SK-N-SH (cell line): ENCODE measurements at regions not wholly inside any gene's neighbourhood (a gene's known extent, or its start where the extent isn't known, plus 50 kb on each side); places are given as distances from the start of the nearest gene placed in this dataset.

Experiments
- CTCF ChIA-PET: fragments of 300-600, 350-600 bp; formaldehyde crosslinking; extraction: SDS; loops from one replicate; lab custom pipeline; 2021; lab: Yijun Ruan, JAX
- POLR2A ChIA-PET: fragments of 350-600 bp; sonication (Branson Sonifier 250); formaldehyde crosslinking; extraction: SDS; loops from one replicate; lab custom pipeline; 2020; ENCODE audit warnings: antibody characterized with exemption, inconsistent platforms; lab: Yijun Ruan, JAX
- DNase-seq: peaks from one replicate; pipeline ENCODE4 v3.0.0; 2012
- H2AFZ ChIP-seq: fragments of 200-600 bp; sonication (generic); 2 replicates; pipeline ENCODE4 v1.8.1; 2016; ENCODE audit warnings: antibody characterized with exemption, mild to moderate bottlenecking, low read depth
- H3F3A ChIP-seq: fragments of 200-600 bp; sonication (generic); replicated peaks from 2 replicates; pipeline ENCODE3; 2016; ENCODE audit warnings: antibody characterized with exemption, mild to moderate bottlenecking; ENCODE audit not compliant: insufficient read depth
- H3K27ac ChIP-seq, 2 experiments: fragments of 200-500 bp in 1 of 2; fragments of 200-600 bp in 1 of 2; sonication (Bioruptor generic) in 1 of 2; sonication (generic), shearing (Covaris generic) in 1 of 2; 2 replicates each; pipeline versions ENCODE4 v1.5.1 to v1.6.1; 2014 to 2016; ENCODE audit warnings: low read depth in 2 of 2, inconsistent platforms in 1 of 2, low read length in 1 of 2, mild to moderate bottlenecking in 1 of 2, mixed read lengths in 1 of 2
- H3K27me3 ChIP-seq: fragments of 200-600 bp; sonication (generic), shearing (Covaris generic); 2 replicates; pipeline ENCODE4 v1.6.1; 2016; ENCODE audit warnings: mixed run types; ENCODE audit not compliant: insufficient read depth
- H3K36me3 ChIP-seq, 2 experiments: fragments of 200-500 bp in 1 of 2; fragments of 200-600 bp in 1 of 2; sonication (Bioruptor generic) in 1 of 2; sonication (generic) in 1 of 2; replicated peaks in 1 of 2; 2 replicates each; pipeline versions ENCODE3 to v1.5.1; 2014 to 2016; ENCODE audit warnings: low read length in 1 of 2, mild to moderate bottlenecking in 1 of 2; ENCODE audit not compliant: insufficient read depth in 2 of 2, control insufficient read depth in 1 of 2
- H3K4me1 ChIP-seq, 2 experiments: fragments of 200-500 bp in 1 of 2; fragments of 200-600 bp in 1 of 2; sonication (Bioruptor generic) in 1 of 2; sonication (generic), shearing (Covaris generic) in 1 of 2; 2 replicates each; pipeline versions ENCODE4 v1.5.1 to v1.6.1; 2014 to 2016; ENCODE audit warnings: low read depth in 1 of 2, low read length in 1 of 2, mixed run types in 1 of 2; ENCODE audit not compliant: insufficient read depth in 2 of 2, control insufficient read depth in 1 of 2
- H3K4me2 ChIP-seq: fragments of 200-600 bp; sonication (generic), shearing (Covaris generic); 2 replicates; pipeline ENCODE4 v1.6.1; 2017; ENCODE audit warnings: mixed run types
- H3K4me3 ChIP-seq, 2 experiments: fragments of 200-500 bp in 1 of 2; fragments of 200-600 bp in 1 of 2; sonication (Bioruptor generic) in 1 of 2; sonication (generic), shearing (Covaris generic) in 1 of 2; 2 replicates each; pipeline versions ENCODE4 v1.5.1 to v1.8.1; 2014 to 2016; ENCODE audit warnings: low read depth in 2 of 2, inconsistent platforms in 1 of 2, low read length in 1 of 2, mild to moderate bottlenecking in 1 of 2, mixed read lengths in 1 of 2, moderate library complexity in 1 of 2
- H3K79me2 ChIP-seq: fragments of 200-600 bp; sonication (generic); 2 replicates; pipeline ENCODE4 v1.8.1; 2017; ENCODE audit warnings: mild to moderate bottlenecking; ENCODE audit not compliant: insufficient read depth
- H3K9ac ChIP-seq: fragments of 200-600 bp; sonication (generic); 2 replicates; pipeline ENCODE4 v1.6.1; 2017; ENCODE audit warnings: mixed run types
- H3K9me2 ChIP-seq: fragments of 200-600 bp; sonication (generic); 2 replicates; pipeline ENCODE4 v1.6.1; 2017; ENCODE audit warnings: mixed run types
- H3K9me3 ChIP-seq: fragments of 200-600 bp; sonication (generic); 2 replicates; pipeline ENCODE4 v1.6.1; 2017; ENCODE audit warnings: mixed run types, mild to moderate bottlenecking, moderate library complexity
- H4K20me1 ChIP-seq: fragments of 200-600 bp; sonication (generic); 2 replicates; pipeline ENCODE4 v1.6.1; 2017; ENCODE audit warnings: mild to moderate bottlenecking, mixed run types; ENCODE audit not compliant: insufficient read depth
- EZH2phosphoT487 ChIP-seq: fragments of 200-600 bp; sonication (generic); IDR thresholded peaks from 2 replicates; pipeline ENCODE4 v1.6.1; 2017; ENCODE audit warnings: low read depth, mixed run types, mild to moderate bottlenecking, antibody characterized with exemption, moderate library complexity, borderline replicate concordance
- FOXJ3 ChIP-seq: sonication (generic); formaldehyde crosslinking; IDR thresholded peaks from 2 replicates; pipeline ENCODE4 v1.5.1; 2020; ENCODE audit warnings: mild to moderate bottlenecking, missing genetic modification reagents
- GABPA ChIP-seq: IDR thresholded peaks from 2 replicates; pipeline ENCODE4 v1.4.0; 2012; ENCODE audit warnings: low read depth, mild to moderate bottlenecking
- GATA2 ChIP-seq: sonication (generic); formaldehyde crosslinking; IDR thresholded peaks from 2 replicates; pipeline ENCODE4 v1.5.0; 2020; ENCODE audit warnings: mild to moderate bottlenecking, missing genetic modification reagents
- JUND ChIP-seq: IDR thresholded peaks from 2 replicates; pipeline ENCODE4 v1.4.0; 2012
- MXI1 ChIP-seq: IDR thresholded peaks from 2 replicates; pipeline ENCODE4 v1.6.1; 2012; ENCODE audit warnings: mild to moderate bottlenecking, low read depth, low read length, improper control_type of control experiment
- NRF1 ChIP-seq: IDR thresholded peaks from 2 replicates; pipeline ENCODE4 v1.6.1; 2012; ENCODE audit warnings: low read depth, mild to moderate bottlenecking, low read length
- POLR2AphosphoS5 ChIP-seq: IDR thresholded peaks from 2 replicates; pipeline ENCODE4 v1.6.1; 2012; ENCODE audit warnings: low read depth, low read length
- RCOR1 ChIP-seq: fragments of 150-350 bp; IDR thresholded peaks from 2 replicates; pipeline ENCODE4 v1.6.1; 2017; ENCODE audit warnings: antibody characterized with exemption, low read length
- RFX5 ChIP-seq: IDR thresholded peaks from 2 replicates; pipeline ENCODE4 v1.6.1; 2012; ENCODE audit warnings: mild to moderate bottlenecking, improper control_type of control experiment, low read length
- RXRA ChIP-seq: IDR thresholded peaks from 2 replicates; pipeline ENCODE4 v1.4.0; 2012; ENCODE audit warnings: low read depth, mild to moderate bottlenecking, borderline replicate concordance
- SIN3A ChIP-seq: IDR thresholded peaks from 2 replicates; pipeline ENCODE4 v1.6.1; 2012; ENCODE audit warnings: low read depth, mild to moderate bottlenecking, low read length, moderate library complexity, borderline replicate concordance
- SMC3 ChIP-seq: IDR thresholded peaks from 2 replicates; pipeline ENCODE4 v1.6.1; 2012; ENCODE audit warnings: low read depth, low read length, improper control_type of control experiment
- TAF1 ChIP-seq: IDR thresholded peaks from 2 replicates; pipeline ENCODE4 v1.6.1; 2012; ENCODE audit warnings: low read depth, mild to moderate bottlenecking, low read length, moderate library complexity, borderline replicate concordance
- ZBTB33 ChIP-seq: IDR thresholded peaks from 2 replicates; pipeline ENCODE4 v1.4.0; 2012; ENCODE audit warnings: low read depth, borderline replicate concordance
- WGBS: methylation state at CpG from one replicate; pipeline ENCODE4 v1.1.6; 2017; ENCODE audit warnings: low lambda C conversion rate; 5-methylcytosine and 5-hydroxymethylcytosine counted together
- TF ChIP-seq, protein P1 (sequence below): IDR thresholded peaks from 2 replicates; pipeline ENCODE4 v1.6.1; 2012; ENCODE audit warnings: mild to moderate bottlenecking, low read depth, low read length, moderate library complexity

DNA sequence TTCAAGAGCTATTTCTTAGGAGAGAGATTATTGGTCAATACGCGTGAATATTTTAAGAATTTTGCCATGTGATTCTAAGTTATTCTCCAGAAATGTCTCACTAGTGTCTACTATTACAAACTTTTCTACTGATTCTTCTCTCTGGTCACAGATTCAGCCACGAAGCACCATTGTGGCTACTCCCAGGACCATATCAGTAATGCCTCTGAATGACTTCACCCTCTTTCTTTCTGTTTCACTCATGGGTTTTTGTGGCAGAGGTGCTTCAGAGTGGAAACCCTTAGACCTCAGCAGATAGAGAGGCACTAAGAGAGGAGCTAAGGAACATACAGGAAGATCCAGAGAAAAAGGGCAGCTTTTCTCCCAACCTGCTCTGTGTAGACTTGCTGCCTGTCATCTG is 211.3 kb downstream of the CBLN4 start:
- no peak for DNase-seq
- Histone ChIP-seq H4K20me1 (no peaks in the 10 kb centered on the region), H3K36me3 (no peaks in the 10 kb centered on the region), H3K4me1 (peaks cover 0 to 5% of the 10 kb centered on the region in 2 experiments; a peak in 1 of 4 replicates), H3K4me3 (no peak overlapping the region), H3K27ac (no peak overlapping the region), H3K9ac (no peak overlapping the region), H3K9me3 (no peaks in the 10 kb centered on the region), H3K79me2 (no peaks in the 10 kb centered on the region), H3F3A (no peaks in the 10 kb centered on the region), H2AFZ (no peak overlapping the region), H3K4me2 (no peak overlapping the region), H3K9me2 (no peaks in the 10 kb centered on the region), H3K27me3 (no peaks in the 10 kb centered on the region)
- POLR2A ChIA-PET: interaction anchor here (0.6 kb wide), 1 partner anchor 902 kb away, joined by 3 read pairs; no protein-coding TSS in a partner anchor
- CTCF ChIA-PET: no interaction called here
- WGBS: 47% methylated on average over 3 of the region's 3 CpGs
- no peak for TF ChIP-seq GABPA
- TF ChIP-seq NRF1: no peak
- TF ChIP-seq EZH2phosphoT487: no peak
- TF ChIP-seq GATA2 (CRISPR knock-in tag): no peak
- no peak for TF ChIP-seq SIN3A
- no peak for TF ChIP-seq JUND
- TF ChIP-seq RCOR1: no peak
- TF ChIP-seq SMC3: no peak
- no peak for TF ChIP-seq FOXJ3 (CRISPR knock-in tag)
- no peak for TF ChIP-seq TAF1
- TF ChIP-seq, protein P1, sequence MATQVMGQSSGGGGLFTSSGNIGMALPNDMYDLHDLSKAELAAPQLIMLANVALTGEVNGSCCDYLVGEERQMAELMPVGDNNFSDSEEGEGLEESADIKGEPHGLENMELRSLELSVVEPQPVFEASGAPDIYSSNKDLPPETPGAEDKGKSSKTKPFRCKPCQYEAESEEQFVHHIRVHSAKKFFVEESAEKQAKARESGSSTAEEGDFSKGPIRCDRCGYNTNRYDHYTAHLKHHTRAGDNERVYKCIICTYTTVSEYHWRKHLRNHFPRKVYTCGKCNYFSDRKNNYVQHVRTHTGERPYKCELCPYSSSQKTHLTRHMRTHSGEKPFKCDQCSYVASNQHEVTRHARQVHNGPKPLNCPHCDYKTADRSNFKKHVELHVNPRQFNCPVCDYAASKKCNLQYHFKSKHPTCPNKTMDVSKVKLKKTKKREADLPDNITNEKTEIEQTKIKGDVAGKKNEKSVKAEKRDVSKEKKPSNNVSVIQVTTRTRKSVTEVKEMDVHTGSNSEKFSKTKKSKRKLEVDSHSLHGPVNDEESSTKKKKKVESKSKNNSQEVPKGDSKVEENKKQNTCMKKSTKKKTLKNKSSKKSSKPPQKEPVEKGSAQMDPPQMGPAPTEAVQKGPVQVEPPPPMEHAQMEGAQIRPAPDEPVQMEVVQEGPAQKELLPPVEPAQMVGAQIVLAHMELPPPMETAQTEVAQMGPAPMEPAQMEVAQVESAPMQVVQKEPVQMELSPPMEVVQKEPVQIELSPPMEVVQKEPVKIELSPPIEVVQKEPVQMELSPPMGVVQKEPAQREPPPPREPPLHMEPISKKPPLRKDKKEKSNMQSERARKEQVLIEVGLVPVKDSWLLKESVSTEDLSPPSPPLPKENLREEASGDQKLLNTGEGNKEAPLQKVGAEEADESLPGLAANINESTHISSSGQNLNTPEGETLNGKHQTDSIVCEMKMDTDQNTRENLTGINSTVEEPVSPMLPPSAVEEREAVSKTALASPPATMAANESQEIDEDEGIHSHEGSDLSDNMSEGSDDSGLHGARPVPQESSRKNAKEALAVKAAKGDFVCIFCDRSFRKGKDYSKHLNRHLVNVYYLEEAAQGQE: no peak
- TF ChIP-seq RFX5: no peak
- TF ChIP-seq MXI1: no peak

GRCh38 chr20:55792049-55792448 is 213.3 kb downstream of the CBLN4 start:
- no peak for DNase-seq
- H3K9me3 ChIP-seq: no peaks in the 10 kb centered on the region
- H3K27me3 ChIP-seq: no peaks in the 10 kb centered on the region
- ChIA-PET CTCF (no interaction called here), POLR2A (no interaction called here)
- no peak overlapping the region for H2AFZ ChIP-seq
- no peaks in the 10 kb centered on the region for H3K79me2 ChIP-seq
- no peak overlapping the region for H3K4me3 ChIP-seq
- no peaks in the 10 kb centered on the region for H3K36me3 ChIP-seq
- no peak overlapping the region for H3K4me2 ChIP-seq
- no peak overlapping the region for H3K27ac ChIP-seq
- no peak overlapping the region for H3K9ac ChIP-seq
- no peaks in the 10 kb centered on the region for H4K20me1 ChIP-seq
- no peaks in the 10 kb centered on the region for H3F3A ChIP-seq
- TF ChIP-seq RXRA (no peak), POLR2AphosphoS5 (no peak), TAF1 (no peak), ZBTB33 (no peak), RFX5 (no peak)
- peaks cover 0 to 5% of the 10 kb centered on the region in 2 experiments; a peak in 1 of 4 replicates for H3K4me1 ChIP-seq
- no peaks in the 10 kb centered on the region for H3K9me2 ChIP-seq
